MCF 10A (cell line): ENCODE measurements at regions not wholly inside any gene's neighbourhood (a gene's known extent, or its start where the extent isn't known, plus 50 kb on each side); places are given as distances from the start of the nearest gene placed in this dataset.
"Not testable (repeated sequence)": the region's sequence is repeated elsewhere in the genome, so short reads cannot be mapped to it uniquely, and the experiment has no call there.

Experiments used
- BruUV-seq: library from RNA; stranded (reverse); fragments of 400-500 nt; replicated peaks from 2 replicates; lab custom pipeline; 2021; lab: Mats Ljungman, UMichigan
- CTCF ChIA-PET: fragments of 300-600 bp; sonication (Branson Sonifier 250); formaldehyde crosslinking; extraction: SDS; loops from one replicate; lab custom pipeline; 2021; ENCODE audit warnings: antibody characterized with exemption, inconsistent platforms; lab: Yijun Ruan, JAX
- POLR2A ChIA-PET: fragments of 300-600, 350-650 bp; sonication (Branson Sonifier 250); formaldehyde crosslinking; extraction: SDS; loops from one replicate; lab custom pipeline; 2020; ENCODE audit warnings: antibody characterized with exemption, inconsistent platforms; lab: Yijun Ruan, JAX
- DNase-seq: peaks from one replicate; pipeline ENCODE4 v3.0.0-alpha.2; 2018; ENCODE audit not compliant: unreplicated experiment
- H3K27ac Mint-ChIP-seq: one replicate; pipeline ENCODE4 v1.8.0; 2022; ENCODE audit warnings: mild to moderate bottlenecking, low read depth, mixed read lengths; ENCODE audit not compliant: unreplicated experiment
- H3K27me3 Mint-ChIP-seq: one replicate; pipeline ENCODE4 v1.8.0; 2022; ENCODE audit warnings: mixed read lengths; ENCODE audit not compliant: insufficient read depth, unreplicated experiment
- H3K36me3 Mint-ChIP-seq: one replicate; pipeline ENCODE4 v1.8.0; 2022; ENCODE audit warnings: mild to moderate bottlenecking, moderate library complexity, mixed read lengths; ENCODE audit not compliant: insufficient read depth, unreplicated experiment
- H3K4me1 Mint-ChIP-seq: one replicate; pipeline ENCODE4 v1.8.0; 2022; ENCODE audit warnings: mixed read lengths; ENCODE audit not compliant: insufficient read depth, unreplicated experiment
- H3K4me3 Mint-ChIP-seq: one replicate; pipeline ENCODE4 v1.8.0; 2022; ENCODE audit warnings: mild to moderate bottlenecking, moderate library complexity, mixed read lengths; ENCODE audit not compliant: unreplicated experiment
- H3K9me3 Mint-ChIP-seq: one replicate; pipeline ENCODE4 v1.8.0; 2022; ENCODE audit warnings: mixed read lengths; ENCODE audit not compliant: unreplicated experiment
- CTCF ChIP-seq: fragments of 200-600 bp; IDR thresholded peaks from one replicate; pipeline ENCODE4 v1.8.0; 2022; ENCODE audit warnings: antibody characterized with exemption, mild to moderate bottlenecking; ENCODE audit not compliant: unreplicated experiment
- intact Hi-C: fragments of 100-400 bp; cut with micrococcal nuclease; formaldehyde crosslinking; loops from 2 replicates; pipeline ENCODE4 v1.14.1; 2022

GRCh38 chr1:121558514-121558913 is 373.7 kb downstream of the SRGAP2C start:
- no peaks in the 10 kb centered on the region for H3K27me3 Mint-ChIP-seq
- ChIA-PET POLR2A (no interaction called here), CTCF (no interaction called here)
- intact Hi-C loops = no loop called here
- no peak overlapping the region for H3K4me3 Mint-ChIP-seq
- TF ChIP-seq CTCF = no peak
- no TSS peak for BruUV-seq
- H3K27ac Mint-ChIP-seq = peak overlapping the region; percentile 79
- no peaks in the 10 kb centered on the region for H3K36me3 Mint-ChIP-seq
- H3K9me3 Mint-ChIP-seq = no peaks in the 10 kb centered on the region
- peak; percentile 71 for DNase-seq
- peaks cover 9% of the 10 kb centered on the region for H3K4me1 Mint-ChIP-seq

DNA sequence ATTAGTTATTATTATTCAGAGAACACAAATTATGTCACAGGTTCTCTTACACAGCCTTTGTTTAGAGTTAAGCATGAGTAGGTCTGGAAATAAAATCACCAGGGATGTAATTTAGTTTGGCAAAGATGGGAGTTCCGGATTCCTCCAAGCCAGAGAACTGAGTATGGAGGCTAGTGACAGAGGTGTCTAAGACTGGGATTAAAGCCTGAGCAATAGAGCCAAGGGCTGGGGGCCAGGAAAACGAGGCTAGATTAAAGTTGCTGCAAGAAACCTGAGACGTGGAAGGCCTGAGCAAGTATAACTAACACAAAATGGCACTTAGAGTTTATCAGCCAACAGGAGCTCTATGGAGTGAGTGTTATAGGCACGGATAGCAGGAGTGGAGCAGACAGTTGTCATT is 381.6 kb downstream of the SRGAP2C start:
- no peaks in the 10 kb centered on the region for H3K27me3 Mint-ChIP-seq
- H3K4me1 Mint-ChIP-seq = no peaks in the 10 kb centered on the region
- no peaks in the 10 kb centered on the region for H3K9me3 Mint-ChIP-seq
- ChIA-PET CTCF (no interaction called here), POLR2A (no interaction called here)
- no peaks in the 10 kb centered on the region for H3K36me3 Mint-ChIP-seq
- H3K4me3 Mint-ChIP-seq = no peak overlapping the region
- intact Hi-C loops = no loop called here
- no peak for TF ChIP-seq CTCF
- H3K27ac Mint-ChIP-seq = no peak overlapping the region
- BruUV-seq = no TSS peak
- no peak for DNase-seq

DNA sequence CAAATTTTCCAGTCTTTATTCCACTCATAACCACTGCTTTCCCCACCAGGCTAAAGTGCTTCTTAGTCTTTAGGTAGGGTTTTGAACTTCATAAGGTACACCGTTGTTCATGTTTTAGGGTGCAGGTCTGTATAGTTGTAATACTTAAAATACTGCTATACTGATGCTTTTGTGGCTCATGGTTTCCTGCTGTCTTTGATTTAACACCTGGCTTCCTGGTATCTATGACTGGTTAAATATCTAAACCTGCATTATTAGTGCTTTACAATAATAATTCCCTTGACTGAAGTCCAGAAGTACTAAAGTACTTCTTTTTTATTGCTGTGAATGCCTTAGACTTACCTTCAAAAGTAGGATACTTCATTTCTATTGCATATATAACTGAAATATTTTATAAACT is 384.7 kb downstream of the SRGAP2C start:
- Mint-ChIP-seq H3K27me3 (no peaks in the 10 kb centered on the region), H3K4me3 (no peak overlapping the region), H3K4me1 (no peaks in the 10 kb centered on the region), H3K36me3 (no peaks in the 10 kb centered on the region), H3K27ac (no peak overlapping the region), H3K9me3 (no peaks in the 10 kb centered on the region)
- ChIA-PET POLR2A (no interaction called here), CTCF (no interaction called here)
- no peak for DNase-seq
- TF ChIP-seq CTCF = no peak
- BruUV-seq = no TSS peak
- intact Hi-C loops = no loop called here

DNA sequence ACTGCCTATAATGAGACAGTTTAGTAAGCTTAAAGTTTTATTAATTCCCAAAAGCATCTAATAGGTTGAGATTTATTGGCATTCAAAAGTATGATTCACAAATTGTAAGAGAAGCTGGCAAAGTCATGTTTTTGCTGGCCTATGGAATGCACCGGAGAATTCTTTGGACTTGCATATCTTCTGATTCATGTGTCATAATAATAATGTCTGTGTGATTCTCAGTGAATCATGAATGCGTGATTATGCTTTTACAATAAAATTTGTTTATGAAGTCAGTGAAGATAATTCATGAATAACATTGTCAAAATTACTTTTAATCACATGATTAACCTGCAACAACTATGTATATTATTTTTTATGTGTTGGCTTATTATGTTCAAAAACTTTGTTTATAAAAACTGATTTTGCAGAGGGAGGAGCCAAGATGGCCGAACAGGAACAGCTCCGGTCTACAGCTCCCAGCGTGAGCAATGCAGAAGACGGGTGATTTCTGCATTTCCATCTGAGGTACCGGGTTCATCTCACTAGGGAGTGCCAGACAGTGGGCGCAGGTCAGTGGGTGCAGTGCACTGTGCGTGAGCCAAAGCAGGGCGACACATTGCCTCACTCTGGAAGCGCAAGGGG is 389.2 kb downstream of the SRGAP2C start:
- H3K27me3 Mint-ChIP-seq, H3K9me3 Mint-ChIP-seq, intact Hi-C loops, BruUV-seq, CTCF ChIA-PET, H3K4me1 Mint-ChIP-seq, H3K36me3 Mint-ChIP-seq: not testable (repeated sequence)
- H3K27ac Mint-ChIP-seq = peak overlapping the region; percentile 76
- DNase-seq = peak; percentile 78
- peak overlapping the region; percentile 70 for H3K4me3 Mint-ChIP-seq
- POLR2A ChIA-PET = interaction anchor here (0.7 to 1.6 kb wide), 2 partner anchors 11 to 69 kb away, joined by 3 to 5 read pairs; no protein-coding TSS in a partner anchor

DNA sequence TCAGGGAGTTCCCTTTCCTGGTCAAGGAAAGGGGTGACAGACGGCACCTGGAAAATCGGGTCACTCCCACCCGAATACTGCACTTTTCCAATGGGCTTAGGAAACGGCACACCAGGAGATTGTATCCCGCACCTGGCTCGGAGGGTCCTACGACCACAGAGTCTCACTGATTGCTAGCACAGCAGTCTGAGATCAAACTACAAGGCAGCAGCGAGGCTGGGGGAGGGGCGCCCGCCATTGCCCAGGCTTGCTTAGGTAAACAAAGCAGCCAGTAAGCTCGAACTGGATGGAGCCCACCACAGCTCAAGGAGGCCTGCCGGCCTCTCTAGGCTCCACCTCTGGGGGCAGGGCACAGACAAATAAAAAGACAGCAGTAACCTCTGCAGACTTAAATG is 389.7 kb downstream of the SRGAP2C start:
- not testable (repeated sequence) for H3K27me3 Mint-ChIP-seq
- POLR2A ChIA-PET = interaction anchor here (1.6 kb wide), 1 partner anchor 11 kb away, joined by 5 read pairs; no protein-coding TSS in a partner anchor

DNA sequence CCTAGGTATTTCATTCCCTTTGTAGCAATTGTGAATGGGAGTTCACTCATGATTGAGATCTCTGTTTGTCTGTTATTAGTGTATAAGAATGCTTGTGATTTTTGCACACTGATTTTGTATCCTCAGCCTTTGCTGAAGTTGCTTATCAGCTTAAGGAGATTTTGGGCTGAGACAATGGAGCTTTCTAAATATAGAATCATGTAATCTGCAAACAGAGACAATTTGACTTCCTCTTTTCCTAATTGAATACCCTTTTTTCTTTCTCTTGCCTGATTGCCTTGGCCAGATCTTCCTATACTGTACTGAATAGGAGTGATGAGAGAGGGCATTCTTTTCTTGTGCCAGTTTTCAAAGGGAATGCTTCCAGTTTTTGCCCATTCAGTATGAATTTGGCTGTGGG is 398.1 kb downstream of the SRGAP2C start:
- BruUV-seq, H3K9me3 Mint-ChIP-seq, intact Hi-C loops, POLR2A ChIA-PET, H3K27ac Mint-ChIP-seq, CTCF ChIA-PET, H3K4me1 Mint-ChIP-seq, H3K27me3 Mint-ChIP-seq, H3K36me3 Mint-ChIP-seq, H3K4me3 Mint-ChIP-seq, DNase-seq: not testable (repeated sequence)

More for the DNA sequence above, 389.7 kb downstream of the SRGAP2C start:
- H3K4me1 Mint-ChIP-seq, H3K36me3 Mint-ChIP-seq, BruUV-seq, DNase-seq, intact Hi-C loops, H3K9me3 Mint-ChIP-seq, CTCF ChIA-PET: not testable (repeated sequence)
- Mint-ChIP-seq H3K4me3 (peak overlapping the region; percentile 70), H3K27ac (peak overlapping the region; percentile 76)
